GM18508 (cell line): ENCODE measurements at regions not wholly inside any gene's neighbourhood (a gene's known extent, or its start where the extent isn't known, plus 50 kb on each side); places are given as distances from the start of the nearest gene placed in this dataset.
"Not testable (repeated sequence)": the region's sequence is repeated elsewhere in the genome, so short reads cannot be mapped to it uniquely, and the experiment has no call there.

Source experiments
- ATAC-seq: cut with Tn5 transposase; IDR thresholded peaks from one replicate; pipeline ENCODE4 v1.9.1; 2021; ENCODE audit warnings: moderate number of reproducible peaks; ENCODE audit not compliant: insufficient read depth, unreplicated experiment

GRCh38 chr2:236632295-236633218, 62.9 kb downstream of the ACKR3 start:
- no peak for ATAC-seq

- no peak for ATAC-seq
Measured at GRCh38 chr2:236633219-236633570, 63.6 kb downstream of the ACKR3 start.

DNA sequence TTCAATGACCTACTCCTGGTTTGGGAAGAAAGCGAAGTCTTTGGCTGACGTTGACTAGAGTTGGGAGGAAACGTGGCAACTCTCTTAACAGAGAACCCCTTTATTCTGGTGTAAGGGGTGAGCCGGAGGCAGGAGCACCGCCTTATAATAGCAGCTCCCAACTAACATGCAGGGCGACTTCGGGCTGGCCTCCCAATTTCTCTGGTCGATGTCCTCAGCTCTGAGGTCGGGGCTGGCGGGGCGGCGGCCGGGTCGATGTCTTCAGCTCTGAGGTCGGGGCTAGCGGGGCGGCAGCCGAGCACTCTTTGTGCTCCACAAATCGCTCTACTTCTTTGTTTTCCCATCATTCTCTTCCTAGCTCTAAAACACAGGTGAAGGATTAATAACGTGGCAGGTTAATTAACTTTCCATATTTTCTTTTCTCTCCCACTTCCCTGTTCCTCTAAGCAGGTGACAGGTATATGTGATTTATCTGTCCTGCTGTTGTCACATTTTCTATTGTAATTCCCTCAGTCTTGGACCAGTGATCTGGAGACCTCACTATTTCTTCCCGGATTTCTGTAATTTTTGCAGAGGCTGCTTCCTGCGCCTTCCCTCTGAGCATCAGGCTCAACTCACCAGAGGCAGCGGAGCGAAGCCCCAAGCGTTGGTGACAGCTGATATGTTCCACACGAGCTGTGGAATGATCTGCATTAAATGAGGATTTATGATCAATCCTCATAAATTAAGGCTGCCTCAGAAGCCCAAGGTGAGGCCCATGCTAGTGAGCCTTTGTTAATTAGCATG, 64.3 kb downstream of the ACKR3 start:
- no peak for ATAC-seq

DNA sequence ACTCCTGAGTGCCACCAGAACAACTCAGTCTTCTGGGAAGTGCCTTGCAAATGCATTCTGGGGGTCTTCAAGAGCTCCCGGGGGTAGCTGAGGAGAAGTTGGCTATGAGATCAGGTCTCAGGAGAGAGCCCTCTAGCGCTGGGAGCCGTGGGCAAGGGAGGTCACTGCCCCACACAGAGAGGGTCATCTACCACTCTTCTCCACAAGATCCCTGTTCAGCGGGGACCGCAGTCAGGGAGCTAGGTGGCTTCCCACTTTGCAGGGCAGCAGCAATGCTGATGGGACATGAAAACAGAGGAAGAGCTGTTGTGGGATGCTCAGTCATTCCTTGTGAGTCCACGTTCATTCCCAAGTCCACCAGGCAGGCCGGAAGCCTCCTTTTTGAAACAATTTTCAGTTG, 66.6 kb downstream of the ACKR3 start:
- ATAC-seq = no peak

GRCh38 chr2:236636714-236637470, 67.3 kb downstream of the ACKR3 start:
- ATAC-seq = no peak

DNA sequence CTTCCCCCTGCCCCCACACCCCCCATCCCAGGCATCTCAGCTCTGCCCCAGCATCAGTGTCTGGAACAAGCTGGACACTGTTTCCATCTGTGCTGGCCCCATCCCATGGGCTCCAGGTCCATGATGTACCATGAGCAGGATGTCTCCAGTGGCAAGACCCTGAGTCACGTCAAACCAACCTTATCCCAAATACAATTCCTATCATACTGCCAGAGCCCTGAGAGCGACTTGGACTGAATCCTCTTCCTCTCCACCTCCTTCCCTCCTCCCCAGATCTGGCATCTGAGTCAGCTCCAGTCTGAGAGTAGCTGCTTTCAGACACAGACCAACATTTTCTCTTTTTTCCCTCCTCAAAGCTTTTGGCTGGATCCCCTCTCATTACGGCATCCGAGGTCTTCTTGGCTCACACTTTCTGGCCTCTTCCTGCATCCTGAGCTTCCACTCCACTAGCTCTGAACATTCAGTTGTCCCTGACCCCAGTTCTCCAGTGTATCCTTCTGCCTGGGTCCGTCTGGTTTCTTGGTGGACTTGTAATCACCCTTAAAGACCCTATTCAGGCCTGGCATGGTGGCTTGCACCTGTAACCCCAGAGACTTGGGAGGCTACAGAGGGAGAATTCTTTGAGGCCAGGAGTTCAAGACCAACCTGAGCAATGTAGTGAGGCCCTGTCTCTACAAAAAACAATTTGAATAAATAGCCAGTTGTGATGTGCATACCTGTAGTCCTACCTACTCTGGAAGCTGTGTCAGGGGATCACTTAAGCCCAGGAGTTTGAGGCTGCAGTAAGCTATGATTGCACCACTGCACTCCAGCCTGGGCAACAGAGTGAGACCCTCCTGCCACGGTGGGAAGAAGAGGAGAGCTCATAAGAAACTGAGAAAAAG, 68.3 kb downstream of the ACKR3 start:
- ATAC-seq = no peak

- no peak for ATAC-seq
Measured at GRCh38 chr2:236638707-236639106, 69.1 kb downstream of the ACKR3 start.

DNA sequence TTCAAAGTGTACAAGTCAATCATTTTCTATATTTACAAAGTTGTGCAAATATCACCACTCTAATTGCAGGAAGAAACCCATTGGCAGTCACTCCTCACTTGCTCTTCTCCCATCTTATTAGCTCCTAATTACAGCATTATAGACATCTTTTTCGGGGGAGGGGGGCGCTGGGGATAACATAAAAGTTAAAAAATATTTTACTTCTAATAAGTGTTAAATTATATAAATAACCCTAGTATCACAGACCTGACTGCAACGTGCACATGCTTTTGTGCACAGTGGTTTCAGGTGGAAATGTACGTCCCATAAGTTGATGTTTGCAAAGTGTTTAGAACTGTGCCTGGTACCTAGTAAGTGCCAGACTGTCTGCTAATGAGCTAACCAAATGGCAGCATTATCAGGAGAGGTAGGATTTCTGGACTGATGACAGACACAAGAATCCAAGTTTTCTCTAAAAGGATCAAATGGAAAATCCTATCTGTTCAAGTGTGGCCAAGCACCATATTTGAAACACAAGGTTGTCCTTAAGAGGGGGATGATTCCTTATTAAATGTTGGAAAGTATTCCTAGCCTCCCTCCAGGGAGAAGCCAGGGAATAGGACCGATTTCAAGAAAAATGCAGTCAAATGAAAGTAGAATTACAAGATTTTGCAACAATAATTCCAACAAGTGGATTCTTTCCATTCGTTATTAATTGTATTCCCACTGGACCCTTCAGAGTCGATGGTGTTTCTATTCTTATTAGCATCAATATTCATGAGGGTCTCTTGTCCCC, 70.0 kb downstream of the ACKR3 start:
- no peak for ATAC-seq

DNA sequence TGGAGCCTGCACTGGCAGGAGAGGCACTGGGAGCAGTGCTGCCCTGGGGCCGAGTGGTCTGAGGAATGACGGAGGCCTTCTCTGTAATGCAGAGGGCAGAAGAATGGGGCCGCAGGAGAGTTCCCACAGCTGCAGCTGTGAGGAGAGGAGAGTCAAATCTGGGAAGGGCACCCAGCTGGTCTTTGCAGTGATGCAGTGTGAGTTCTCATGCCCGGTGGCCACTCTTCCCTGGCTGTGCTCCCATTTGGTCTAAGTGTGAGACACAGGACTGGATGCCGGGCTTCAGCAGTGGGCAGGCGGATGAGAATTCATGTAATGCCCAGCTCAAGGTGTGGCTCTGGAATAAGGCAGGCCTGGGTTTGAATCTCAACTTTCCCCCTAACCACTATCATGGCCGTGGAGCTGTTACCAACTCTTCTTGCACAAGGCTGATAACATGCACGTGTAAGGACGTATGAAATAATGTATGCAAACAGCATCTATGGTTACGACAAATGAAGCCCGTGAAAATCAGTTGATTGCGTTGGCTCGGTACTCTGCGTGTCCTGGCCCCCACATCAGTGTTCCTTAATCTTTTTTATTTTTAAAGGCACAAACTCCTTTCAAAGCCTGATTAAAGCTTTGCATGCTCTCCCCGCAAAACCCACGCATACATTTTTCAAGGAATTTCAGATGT, 71.6 kb downstream of the ACKR3 start:
- no peak for ATAC-seq

DNA sequence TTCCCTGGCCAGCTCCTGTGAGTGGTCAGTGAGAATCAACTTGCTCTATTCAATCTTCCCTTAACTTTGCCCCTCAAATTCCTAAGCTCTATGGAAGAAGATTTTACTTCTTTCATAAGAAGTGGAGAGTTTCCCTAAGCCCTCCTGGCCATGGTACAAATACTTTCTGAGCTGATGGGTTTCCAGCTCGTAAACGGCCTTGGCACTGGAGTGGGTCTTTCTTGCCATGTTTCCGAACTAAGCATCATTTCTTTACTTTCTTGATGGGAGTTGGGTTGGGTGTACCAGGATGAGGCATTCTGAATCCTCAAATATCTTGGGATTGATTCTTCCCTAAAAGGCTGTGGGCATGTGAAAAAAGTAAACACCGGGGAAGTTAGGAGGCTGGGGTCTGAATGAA, 72.5 kb downstream of the ACKR3 start:
- ATAC-seq = no peak

DNA sequence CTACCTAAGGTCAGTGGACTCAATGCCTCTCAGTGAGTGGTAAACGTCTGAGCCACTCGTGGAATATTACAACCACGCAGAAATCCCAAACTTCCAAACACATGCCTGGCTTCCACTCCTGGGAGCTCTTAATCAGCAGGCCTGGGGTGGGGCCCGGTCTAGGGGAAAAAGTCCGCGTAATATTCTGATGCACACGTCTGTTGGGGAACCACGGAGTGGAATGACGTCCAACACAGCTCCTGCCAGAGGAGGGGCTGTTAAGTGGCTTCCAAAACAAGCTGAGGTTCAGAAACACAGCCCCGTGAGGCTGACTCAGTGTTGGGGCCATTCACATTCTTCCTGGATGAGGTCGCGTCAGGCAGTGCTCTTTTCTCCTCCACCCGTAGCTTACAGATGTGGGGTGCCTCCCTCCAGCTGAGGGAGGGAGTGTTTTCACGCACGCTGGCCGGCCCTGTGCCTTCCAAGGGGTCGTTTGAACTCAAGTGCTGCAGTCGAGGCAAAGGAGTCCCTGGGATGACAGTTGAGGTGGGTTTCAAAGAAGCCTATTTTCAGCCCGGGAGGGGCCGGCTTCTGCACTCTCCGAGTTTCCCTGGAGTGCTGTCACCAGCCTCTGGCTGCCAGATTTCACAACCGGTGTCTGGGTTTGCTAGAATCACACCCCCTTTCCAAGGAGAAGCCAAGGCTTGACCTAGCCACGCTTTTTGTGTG, 73.1 kb downstream of the ACKR3 start:
- ATAC-seq = no peak

- no peak for ATAC-seq
Measured at GRCh38 chr2:236643480-236643879, 73.9 kb downstream of the ACKR3 start.

DNA sequence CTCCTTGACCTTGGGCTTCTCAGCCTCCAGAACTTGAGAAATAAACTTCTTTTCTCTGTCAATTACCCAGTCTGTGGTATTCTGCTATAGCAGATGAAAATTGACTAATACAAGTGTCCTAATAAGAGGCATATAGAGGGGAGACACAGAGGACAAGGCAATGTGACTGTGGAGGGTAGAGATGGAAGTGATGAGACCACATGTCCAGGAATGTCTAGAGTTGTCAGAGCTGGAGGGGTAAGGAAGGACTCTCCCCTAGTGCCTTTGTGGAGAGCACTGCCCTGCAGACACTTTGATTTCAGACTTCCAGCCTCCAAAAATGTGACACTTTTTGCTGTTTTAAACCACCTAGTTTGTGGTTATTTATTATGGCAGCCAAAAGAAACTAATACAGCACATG, 74.4 kb downstream of the ACKR3 start:
- ATAC-seq = no peak

- no peak for ATAC-seq
Measured at GRCh38 chr2:236644502-236644911, 74.9 kb downstream of the ACKR3 start.

GRCh38 chr2:236645141-236645540, 75.5 kb downstream of the ACKR3 start:
- ATAC-seq = not testable (repeated sequence)

GRCh38 chr2:236646441-236646840, 76.8 kb downstream of the ACKR3 start:
- no peak for ATAC-seq

DNA sequence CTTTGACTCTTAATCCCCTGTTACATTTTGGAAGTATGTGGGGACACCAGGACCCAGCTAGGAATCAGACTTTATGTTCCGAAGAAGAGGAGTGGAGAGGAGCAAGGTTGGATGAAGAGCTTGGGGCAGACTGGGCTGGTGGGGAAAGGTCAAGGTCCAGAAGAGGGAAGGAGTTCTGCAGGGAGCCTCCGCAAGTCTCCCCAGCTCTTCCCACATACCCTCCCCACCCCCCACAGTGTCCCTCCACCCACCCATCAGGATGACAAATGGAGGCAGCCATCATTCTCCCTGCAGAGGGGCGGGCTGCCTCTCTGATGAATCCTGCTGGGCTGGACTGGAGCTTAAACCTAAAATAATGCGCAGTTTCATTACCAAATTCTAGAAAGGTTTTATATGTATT, 77.2 kb downstream of the ACKR3 start:
- no peak for ATAC-seq

- no peak for ATAC-seq
Measured at GRCh38 chr2:236647621-236648020, 78.0 kb downstream of the ACKR3 start.
